ENCODE measurements at regions not wholly inside any gene's neighbourhood (a gene's known extent, or its start where the extent isn't known, plus 50 kb on each side); places are given as distances from the start of the nearest gene placed in this dataset.

GRCh38 chr1:29431138-29431537 lies 194.8 kb downstream of the PTPRU start:
- no peak overlapping the region for H3K27ac Mint-ChIP-seq
- peaks cover 1 to 13% of the 10 kb centered on the region in 2 donors for H3K9me3 Mint-ChIP-seq
- no peak for ATAC-seq (replicated peaks)
- no peak for DNase-seq
- no peaks in the 10 kb centered on the region for H3K36me3 Mint-ChIP-seq (ENCODE audit: insufficient read depth)
- H3K4me1 Mint-ChIP-seq (ENCODE audit: low read depth in 2 of 2), result no peaks in the 10 kb centered on the region
- H3K27me3 Mint-ChIP-seq, result peaks cover 32 to 81% of the 10 kb centered on the region in 2 donors
- H3K4me3 Mint-ChIP-seq, result no peak overlapping the region

GRCh38 chr1:29429656-29430055 lies 193.3 kb downstream of the PTPRU start:
- no peak overlapping the region for H3K4me3 Mint-ChIP-seq
- no peaks in the 10 kb centered on the region for H3K36me3 Mint-ChIP-seq (ENCODE audit: insufficient read depth)
- peaks cover 35 to 81% of the 10 kb centered on the region in 2 donors for H3K27me3 Mint-ChIP-seq
- DNase-seq (no peak), ATAC-seq (replicated peaks) (no peak)
- no peak overlapping the region for H3K27ac Mint-ChIP-seq
- no peaks in the 10 kb centered on the region for H3K4me1 Mint-ChIP-seq (ENCODE audit: low read depth in 2 of 2)
- peaks cover 1 to 13% of the 10 kb centered on the region in 2 donors for H3K9me3 Mint-ChIP-seq

GRCh38 chr1:29428997-29429396 lies 192.7 kb downstream of the PTPRU start:
- H3K4me1 Mint-ChIP-seq (ENCODE audit: low read depth in 2 of 2), result no peaks in the 10 kb centered on the region
- H3K27me3 Mint-ChIP-seq, result peaks cover 41 to 81% of the 10 kb centered on the region in 2 donors
- H3K27ac Mint-ChIP-seq, result no peak overlapping the region
- DNase-seq (no peak), ATAC-seq (replicated peaks) (no peak)
- peaks cover 1 to 13% of the 10 kb centered on the region in 2 donors for H3K9me3 Mint-ChIP-seq
- no peaks in the 10 kb centered on the region for H3K36me3 Mint-ChIP-seq (ENCODE audit: insufficient read depth)
- H3K4me3 Mint-ChIP-seq, result no peak overlapping the region

GRCh38 chr1:29428280-29428615 lies 191.9 kb downstream of the PTPRU start:
- no peak for ATAC-seq (replicated peaks)
- Mint-ChIP-seq H3K4me3 (no peak overlapping the region), H3K4me1 (ENCODE audit: low read depth in 2 of 2) (no peaks in the 10 kb centered on the region), H3K9me3 (peaks cover 1 to 13% of the 10 kb centered on the region in 2 donors), H3K36me3 (ENCODE audit: insufficient read depth) (no peaks in the 10 kb centered on the region), H3K27me3 (peaks cover 49 to 81% of the 10 kb centered on the region in 2 donors), H3K27ac (no peak overlapping the region)
- no peak for DNase-seq

- peaks cover 1 to 13% of the 10 kb centered on the region in 2 donors for H3K9me3 Mint-ChIP-seq
- H3K4me1 Mint-ChIP-seq (ENCODE audit: low read depth in 2 of 2), result no peaks in the 10 kb centered on the region
- no peaks in the 10 kb centered on the region for H3K36me3 Mint-ChIP-seq (ENCODE audit: insufficient read depth)
- no peak for DNase-seq
- no peak for ATAC-seq (replicated peaks)
- no peak overlapping the region for H3K4me3 Mint-ChIP-seq
- H3K27me3 Mint-ChIP-seq, result peaks cover 54 to 81% of the 10 kb centered on the region in 2 donors
- H3K27ac Mint-ChIP-seq, result no peak overlapping the region
These were observed 191.4 kb downstream of the PTPRU start for GRCh38 chr1:29427614-29428279.

- Mint-ChIP-seq H3K9me3 (peaks cover 0 to 7% of the 10 kb centered on the region in 2 donors), H3K4me1 (ENCODE audit: low read depth in 2 of 2) (no peaks in the 10 kb centered on the region), H3K27ac (no peak overlapping the region), H3K27me3 (peaks cover 56 to 81% of the 10 kb centered on the region in 2 donors), H3K36me3 (ENCODE audit: insufficient read depth) (no peaks in the 10 kb centered on the region), H3K4me3 (no peak overlapping the region)
- ATAC-seq (replicated peaks) (no peak), DNase-seq (no peak)
These were observed 190.5 kb downstream of the PTPRU start for GRCh38 chr1:29426701-29427279.

GRCh38 chr1:29425631-29426030 lies 189.3 kb downstream of the PTPRU start:
- H3K9me3 Mint-ChIP-seq, result no peaks in the 10 kb centered on the region
- no peak overlapping the region for H3K4me3 Mint-ChIP-seq
- peaks cover 64 to 82% of the 10 kb centered on the region in 2 donors for H3K27me3 Mint-ChIP-seq
- H3K4me1 Mint-ChIP-seq (ENCODE audit: low read depth in 2 of 2), result no peaks in the 10 kb centered on the region
- no peak overlapping the region for H3K27ac Mint-ChIP-seq
- DNase-seq (no peak), ATAC-seq (replicated peaks) (no peak)
- no peaks in the 10 kb centered on the region for H3K36me3 Mint-ChIP-seq (ENCODE audit: insufficient read depth)

- Mint-ChIP-seq H3K27ac (no peak overlapping the region), H3K36me3 (ENCODE audit: insufficient read depth) (no peaks in the 10 kb centered on the region), H3K27me3 (peaks cover 69 to 93% of the 10 kb centered on the region in 2 donors), H3K4me3 (no peak overlapping the region), H3K4me1 (ENCODE audit: low read depth in 2 of 2) (no peaks in the 10 kb centered on the region), H3K9me3 (no peaks in the 10 kb centered on the region)
- DNase-seq (no peak), ATAC-seq (replicated peaks) (no peak)
These were observed 187.9 kb downstream of the PTPRU start for GRCh38 chr1:29424266-29424665.

GRCh38 chr1:29420202-29420601 lies 183.9 kb downstream of the PTPRU start:
- DNase-seq (no peak), ATAC-seq (replicated peaks) (no peak)
- Mint-ChIP-seq H3K27me3 (peaks cover 88 to 96% of the 10 kb centered on the region in 2 donors), H3K36me3 (ENCODE audit: insufficient read depth) (no peaks in the 10 kb centered on the region), H3K9me3 (no peaks in the 10 kb centered on the region), H3K27ac (no peak overlapping the region), H3K4me3 (no peak overlapping the region), H3K4me1 (ENCODE audit: low read depth in 2 of 2) (no peaks in the 10 kb centered on the region)

GRCh38 chr1:29417971-29418370 lies 181.6 kb downstream of the PTPRU start:
- H3K27ac Mint-ChIP-seq, result no peak overlapping the region
- peaks cover 66 to 96% of the 10 kb centered on the region in 2 donors for H3K27me3 Mint-ChIP-seq
- ATAC-seq (replicated peaks) (no peak), DNase-seq (no peak)
- H3K36me3 Mint-ChIP-seq (ENCODE audit: insufficient read depth), result no peaks in the 10 kb centered on the region
- H3K9me3 Mint-ChIP-seq, result no peaks in the 10 kb centered on the region
- H3K4me3 Mint-ChIP-seq, result no peak overlapping the region
- H3K4me1 Mint-ChIP-seq (ENCODE audit: low read depth in 2 of 2), result no peaks in the 10 kb centered on the region

- H3K27me3 Mint-ChIP-seq, result peaks cover 59 to 96% of the 10 kb centered on the region in 2 donors
These were observed 181.0 kb downstream of the PTPRU start for GRCh38 chr1:29417147-29417858.

GRCh38 chr1:29416267-29417146 lies 180.2 kb downstream of the PTPRU start:
- ATAC-seq (replicated peaks), result no peak

More at GRCh38 chr1:29417147-29417858, 181.0 kb downstream of the PTPRU start:
- no peaks in the 10 kb centered on the region for H3K36me3 Mint-ChIP-seq (ENCODE audit: insufficient read depth)
- no peak overlapping the region for H3K4me3 Mint-ChIP-seq
- no peaks in the 10 kb centered on the region for H3K4me1 Mint-ChIP-seq (ENCODE audit: low read depth in 2 of 2)
- DNase-seq (no peak), ATAC-seq (replicated peaks) (no peak)
- no peaks in the 10 kb centered on the region for H3K9me3 Mint-ChIP-seq
- no peak overlapping the region for H3K27ac Mint-ChIP-seq

GRCh38 chr1:29415861-29416260 lies 179.5 kb downstream of the PTPRU start:
- no peak for DNase-seq
- Mint-ChIP-seq H3K4me3 (no peak overlapping the region), H3K27ac (no peak overlapping the region), H3K4me1 (ENCODE audit: low read depth in 2 of 2) (no peaks in the 10 kb centered on the region), H3K27me3 (peaks cover 45 to 92% of the 10 kb centered on the region in 2 donors), H3K9me3 (no peaks in the 10 kb centered on the region), H3K36me3 (ENCODE audit: insufficient read depth) (no peaks in the 10 kb centered on the region)
- ATAC-seq (replicated peaks), result no peak

More at GRCh38 chr1:29416267-29417146, 180.2 kb downstream of the PTPRU start:
- H3K27me3 Mint-ChIP-seq, result peaks cover 51 to 92% of the 10 kb centered on the region in 2 donors
- H3K27ac Mint-ChIP-seq, result no peak overlapping the region
- no peak for DNase-seq
- H3K9me3 Mint-ChIP-seq, result no peaks in the 10 kb centered on the region
- no peak overlapping the region for H3K4me3 Mint-ChIP-seq
- no peaks in the 10 kb centered on the region for H3K36me3 Mint-ChIP-seq (ENCODE audit: insufficient read depth)
- no peaks in the 10 kb centered on the region for H3K4me1 Mint-ChIP-seq (ENCODE audit: low read depth in 2 of 2)
